NCI-H2029 (cell line): ENCODE measurements at regions not wholly inside any gene's neighbourhood (a gene's known extent, or its start where the extent isn't known, plus 50 kb on each side); places are given as distances from the start of the nearest gene placed in this dataset.

Experiments
- DNase-seq: peaks from one replicate; lab custom pipeline; 2025; lab: John Stamatoyannopoulos, UW

GRCh38 chr12:91793676-91794075 lies 352.0 kb downstream of the BTG1 start:
- DNase-seq: no peak

GRCh38 chr12:91792597-91792996 lies 353.0 kb downstream of the BTG1 start:
- no peak for DNase-seq

GRCh38 chr12:91786499-91787272 lies 359.0 kb downstream of the BTG1 start:
- no peak for DNase-seq

GRCh38 chr12:91785655-91786498 lies 359.8 kb downstream of the BTG1 start:
- DNase-seq: no peak

- DNase-seq: no peak
Observed at GRCh38 chr12:91781114-91781513, 364.5 kb downstream of the BTG1 start.

- no peak for DNase-seq
Observed at GRCh38 chr12:91778938-91779400, 366.7 kb downstream of the BTG1 start.

- no peak for DNase-seq
Observed at GRCh38 chr12:91778091-91778832, 367.4 kb downstream of the BTG1 start.

- DNase-seq: no peak
Observed at GRCh38 chr12:91777268-91777992, 368.2 kb downstream of the BTG1 start.

- DNase-seq: no peak
Observed at GRCh38 chr12:91774434-91774921, 371.2 kb downstream of the BTG1 start.

GRCh38 chr12:91773749-91774429 lies 371.8 kb downstream of the BTG1 start:
- no peak for DNase-seq

GRCh38 chr12:91772411-91772810 lies 373.2 kb downstream of the BTG1 start:
- no peak for DNase-seq

GRCh38 chr12:91769736-91770135 lies 375.9 kb downstream of the BTG1 start:
- no peak for DNase-seq

GRCh38 chr12:91767237-91767636 lies 378.4 kb downstream of the BTG1 start:
- no peak for DNase-seq

GRCh38 chr12:91766454-91766853 lies 379.2 kb downstream of the BTG1 start:
- no peak for DNase-seq

- no peak for DNase-seq
Observed at GRCh38 chr12:91763654-91764370, 381.8 kb downstream of the BTG1 start.

GRCh38 chr12:91753649-91754048 lies 392.0 kb downstream of the BTG1 start:
- DNase-seq: no peak

- no peak for DNase-seq
Observed at GRCh38 chr12:91746976-91747375, 398.7 kb downstream of the BTG1 start.

- DNase-seq: no peak
Observed at GRCh38 chr12:91744597-91744996, 401.0 kb downstream of the BTG1 start.

- DNase-seq: no peak
Observed at GRCh38 chr12:91743704-91744321, 401.8 kb downstream of the BTG1 start.

- no peak for DNase-seq
Observed at GRCh38 chr12:91743280-91743679, 402.4 kb downstream of the BTG1 start.
